ENCODE measurements at regions not wholly inside any gene's neighbourhood (a gene's known extent, or its start where the extent isn't known, plus 50 kb on each side); places are given as distances from the start of the nearest gene placed in this dataset.

DNA sequence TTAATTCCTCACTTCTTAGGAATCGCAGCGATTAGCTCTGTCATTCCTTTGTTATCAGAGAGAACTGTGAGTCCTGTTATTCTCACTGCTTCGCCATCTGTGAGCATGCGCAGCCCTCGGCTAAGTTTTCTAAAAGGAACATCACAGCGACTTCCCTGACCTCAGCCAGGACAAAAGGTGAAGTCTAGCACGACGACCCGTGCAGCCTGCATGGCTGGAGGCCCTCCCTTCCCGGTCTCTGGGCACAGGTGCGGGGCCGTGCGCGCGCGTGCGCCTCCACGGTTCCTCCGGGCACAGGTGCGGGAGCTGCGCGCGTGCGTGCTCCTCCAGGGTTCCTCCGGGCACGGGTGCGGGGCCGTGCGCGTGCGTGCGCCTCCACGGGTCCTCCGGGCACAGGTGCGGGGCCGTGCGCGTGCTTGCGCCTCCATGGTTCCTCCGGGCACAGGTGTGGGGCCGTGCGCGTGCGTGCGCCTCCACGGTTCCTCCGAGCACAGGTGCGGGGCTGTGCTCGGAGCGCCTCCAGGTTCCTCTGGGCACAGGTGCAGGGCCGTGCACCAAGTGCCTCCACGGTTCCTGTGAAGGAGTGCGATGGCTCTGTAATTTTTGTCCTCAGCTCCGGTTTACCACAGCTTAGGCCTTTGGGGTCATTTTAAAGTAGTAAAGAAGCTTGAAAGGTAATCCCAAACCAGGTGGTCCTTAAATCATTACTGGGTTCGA is 212.3 kb downstream of the ERMARD start:
- TF ChIP-seq, protein P1, sequence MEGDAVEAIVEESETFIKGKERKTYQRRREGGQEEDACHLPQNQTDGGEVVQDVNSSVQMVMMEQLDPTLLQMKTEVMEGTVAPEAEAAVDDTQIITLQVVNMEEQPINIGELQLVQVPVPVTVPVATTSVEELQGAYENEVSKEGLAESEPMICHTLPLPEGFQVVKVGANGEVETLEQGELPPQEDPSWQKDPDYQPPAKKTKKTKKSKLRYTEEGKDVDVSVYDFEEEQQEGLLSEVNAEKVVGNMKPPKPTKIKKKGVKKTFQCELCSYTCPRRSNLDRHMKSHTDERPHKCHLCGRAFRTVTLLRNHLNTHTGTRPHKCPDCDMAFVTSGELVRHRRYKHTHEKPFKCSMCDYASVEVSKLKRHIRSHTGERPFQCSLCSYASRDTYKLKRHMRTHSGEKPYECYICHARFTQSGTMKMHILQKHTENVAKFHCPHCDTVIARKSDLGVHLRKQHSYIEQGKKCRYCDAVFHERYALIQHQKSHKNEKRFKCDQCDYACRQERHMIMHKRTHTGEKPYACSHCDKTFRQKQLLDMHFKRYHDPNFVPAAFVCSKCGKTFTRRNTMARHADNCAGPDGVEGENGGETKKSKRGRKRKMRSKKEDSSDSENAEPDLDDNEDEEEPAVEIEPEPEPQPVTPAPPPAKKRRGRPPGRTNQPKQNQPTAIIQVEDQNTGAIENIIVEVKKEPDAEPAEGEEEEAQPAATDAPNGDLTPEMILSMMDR (IDR thresholded peaks at IDR 0.05): no peak
- TF ChIP-seq POLR2AphosphoS5 (IDR thresholded peaks at IDR 0.05) (no peak), POLR2A (IDR thresholded peaks at IDR 0.05) (no peak)
